GM23338 (cell line): ENCODE measurements at regions not wholly inside any gene's neighbourhood (a gene's known extent, or its start where the extent isn't known, plus 50 kb on each side); places are given as distances from the start of the nearest gene placed in this dataset.

Source experiments
- EZH2 ChIP-seq: fragments of 200-600 bp; sonication (generic); IDR thresholded peaks from one replicate; pipeline ENCODE4 v1.8.0; 2017; ENCODE audit warnings: antibody characterized with exemption, mild to moderate bottlenecking, low read depth; ENCODE audit not compliant: unreplicated experiment
- POLR2AphosphoS5 ChIP-seq: IDR thresholded peaks from 2 replicates; pipeline ENCODE4 v1.6.1; 2016; ENCODE audit warnings: antibody characterized with exemption, low read depth

DNA sequence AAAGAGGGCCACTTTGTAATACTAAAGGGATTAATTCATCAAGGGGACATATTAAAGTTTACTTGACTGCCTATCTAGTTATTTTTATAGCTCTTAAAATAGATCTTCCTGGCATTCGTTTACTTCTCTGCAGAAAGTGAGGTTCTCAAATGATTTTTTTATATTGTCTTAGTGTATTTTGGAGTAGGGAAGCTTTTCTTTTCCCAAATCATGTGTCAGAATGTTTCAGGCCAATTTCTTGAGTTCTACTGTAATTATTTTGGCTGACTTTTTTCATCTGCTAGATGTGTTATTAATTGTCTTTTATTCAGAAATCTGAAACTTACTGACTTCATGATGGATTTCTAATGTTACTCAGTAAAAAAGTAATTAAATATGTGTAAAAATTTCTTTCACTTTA is 60.2 kb upstream of the FBXL7 start:
- no peak for TF ChIP-seq POLR2AphosphoS5
- TF ChIP-seq EZH2: no peak
